GM12892 (cell line): ENCODE measurements at regions not wholly inside any gene's neighbourhood (a gene's known extent, or its start where the extent isn't known, plus 50 kb on each side); places are given as distances from the start of the nearest gene placed in this dataset.

Experiments used
- POLR2A ChIP-seq: IDR thresholded peaks from 2 replicates; pipeline ENCODE4 v1.6.1; 2011; ENCODE audit warnings: low read depth, low read length, control low read depth
- POLR2AphosphoS5 ChIP-seq: IDR thresholded peaks from 2 replicates; pipeline ENCODE4 v1.6.1; 2011; ENCODE audit warnings: low read depth, low read length, control low read depth
- TAF1 ChIP-seq: IDR thresholded peaks from 2 replicates; pipeline ENCODE4 v1.6.1; 2011; ENCODE audit warnings: low read depth, mild to moderate bottlenecking, control low read depth, low read length, borderline replicate concordance

DNA sequence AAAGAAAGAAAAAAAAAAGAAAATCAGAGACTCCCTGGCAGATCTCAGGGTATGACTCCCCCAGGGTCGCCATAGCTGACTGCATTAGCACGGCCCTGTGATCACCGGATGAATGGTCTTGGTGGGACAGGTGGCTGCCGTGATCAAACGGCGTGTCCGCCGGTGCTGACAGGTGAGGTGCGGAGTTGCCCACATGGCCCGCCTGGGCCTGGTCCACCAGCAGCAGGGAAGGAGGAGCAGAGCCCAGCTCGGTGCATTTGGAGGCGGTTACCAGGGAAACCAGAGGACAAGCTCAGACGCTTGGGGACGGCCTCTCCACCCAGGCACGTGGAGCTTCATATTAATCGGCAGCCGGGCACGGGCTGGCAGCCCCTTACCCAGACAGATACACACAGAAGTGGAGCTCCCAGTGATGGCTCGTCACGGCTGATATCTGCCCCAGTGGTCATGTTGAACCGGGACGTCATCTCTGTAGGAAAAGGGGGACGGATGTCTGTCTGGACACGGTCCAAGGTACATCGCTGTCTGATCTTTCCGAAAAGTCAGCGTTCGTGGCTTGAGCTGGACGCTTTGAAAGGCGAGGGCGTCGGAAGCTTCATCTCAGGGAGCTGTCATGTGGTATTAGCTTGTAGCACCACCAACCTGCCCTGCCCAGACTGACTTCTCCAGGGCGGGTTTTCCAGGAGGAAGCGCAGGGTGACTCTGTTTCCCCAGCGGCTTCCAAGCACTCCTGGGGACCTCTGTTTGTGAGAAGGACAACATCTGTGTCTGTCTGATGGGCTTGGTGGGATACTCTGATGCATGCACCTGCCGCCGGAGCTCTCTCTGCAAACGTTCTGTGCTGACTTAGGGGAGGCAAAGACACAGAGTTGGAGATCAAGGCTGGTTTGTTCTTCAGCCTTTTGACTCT lies 180.7 kb downstream of the CRLF2 start:
- TF ChIP-seq POLR2A (no peak), TAF1 (no peak), POLR2AphosphoS5 (no peak)
